SU-DHL-6 (cell line): ENCODE measurements at regions not wholly inside any gene's neighbourhood (a gene's known extent, or its start where the extent isn't known, plus 50 kb on each side); places are given as distances from the start of the nearest gene placed in this dataset.

Source experiments
- H2AFZ ChIP-seq: fragments of 200-600 bp; sonication (generic); 2 replicates; pipeline ENCODE4 v1.6.1; 2014; ENCODE audit warnings: low read depth, mild to moderate bottlenecking, moderate library complexity, mixed read lengths, antibody characterized with exemption, low read length; ENCODE audit not compliant: severe bottlenecking
- H3F3A ChIP-seq: fragments of 200-600 bp; shearing (Covaris generic); 2 replicates; pipeline ENCODE4 v1.6.0; 2016; ENCODE audit warnings: antibody characterized with exemption, mild to moderate bottlenecking; ENCODE audit not compliant: insufficient read depth
- H3K27ac ChIP-seq: fragments of 200-600 bp; sonication (generic); 2 replicates; pipeline ENCODE4 v1.5.1; 2016; ENCODE audit warnings: low read depth, mild to moderate bottlenecking, low read length, moderate library complexity, mixed read lengths
- H3K27me3 ChIP-seq: fragments of 200-600 bp; sonication (generic), shearing (Covaris generic); 2 replicates; pipeline ENCODE4 v1.6.0; 2014; ENCODE audit warnings: mild to moderate bottlenecking, low read length
- H3K36me3 ChIP-seq: fragments of 200-600 bp; sonication (generic); 2 replicates; pipeline ENCODE4 v1.6.1; 2014; ENCODE audit warnings: mild to moderate bottlenecking, low read length, mixed read lengths
- H3K4me2 ChIP-seq: fragments of 300-600, 200-600 bp; shearing (Covaris generic), sonication (generic); 2 replicates; pipeline ENCODE4 v1.6.0; 2014; ENCODE audit warnings: low read length, low read depth, mild to moderate bottlenecking; ENCODE audit not compliant: poor library complexity, severe bottlenecking
- H3K4me3 ChIP-seq: fragments of 200-600 bp; sonication (generic); 2 replicates; pipeline ENCODE4 v1.5.1; 2014; ENCODE audit warnings: antibody characterized with exemption, low read length, mild to moderate bottlenecking, mixed read lengths; ENCODE audit not compliant: insufficient read depth, poor library complexity, severe bottlenecking
- H3K79me2 ChIP-seq: fragments of 200-600 bp; sonication (generic); 2 replicates; pipeline ENCODE4 v1.6.1; 2014; ENCODE audit warnings: mild to moderate bottlenecking, low read length, moderate library complexity; ENCODE audit not compliant: insufficient read depth
- H3K9ac ChIP-seq: fragments of 200-600 bp; sonication (generic); 2 replicates; pipeline ENCODE4 v1.7.0; 2014; ENCODE audit warnings: mild to moderate bottlenecking, low read length
- H3K9me2 ChIP-seq: fragments of 200-600 bp; sonication (generic); replicated peaks from 2 replicates; pipeline ENCODE4 v1.6.1; 2014; ENCODE audit warnings: low read length; ENCODE audit not compliant: insufficient read depth
- H3K9me3 ChIP-seq: fragments of 200-600 bp; sonication (generic); 2 replicates; pipeline ENCODE4 v1.6.1; 2014; ENCODE audit warnings: low read length, mixed read lengths; ENCODE audit not compliant: insufficient read depth
- H4K20me1 ChIP-seq: fragments of 200-600 bp; sonication (generic); 2 replicates; pipeline ENCODE4 v1.6.1; 2014; ENCODE audit warnings: low read depth, mild to moderate bottlenecking, antibody characterized with exemption, low read length, moderate library complexity, mixed read lengths
- CTCF ChIP-seq: fragments of 200-600 bp; sonication (generic); IDR thresholded peaks from one replicate; pipeline ENCODE4 v1.5.1; 2017; ENCODE audit warnings: antibody characterized with exemption, mild to moderate bottlenecking, low read length, moderate library complexity; ENCODE audit not compliant: insufficient read depth, poor library complexity, severe bottlenecking
- EZH2phosphoT487 ChIP-seq: fragments of 200-600 bp; sonication (generic), shearing (Covaris generic); conservative IDR thresholded peaks from 2 replicates; pipeline ENCODE4 v1.6.1; 2018; ENCODE audit warnings: mild to moderate bottlenecking, antibody characterized with exemption, low read length, moderate library complexity, mixed read lengths

- no peaks in the 10 kb centered on the region for H3K9me2 ChIP-seq
Observed at GRCh38 chr20:24056491-24056890, 67.9 kb upstream of the GGTLC1 start.

GRCh38 chr20:24052599-24053275, 64.2 kb upstream of the GGTLC1 start:
- H3K4me2 ChIP-seq: no peak overlapping the region
- no peaks in the 10 kb centered on the region for H3F3A ChIP-seq
- H3K4me3 ChIP-seq: no peak overlapping the region
- no peaks in the 10 kb centered on the region for H3K36me3 ChIP-seq
- no peaks in the 10 kb centered on the region for H3K9me2 ChIP-seq
- no peak for TF ChIP-seq CTCF
- no peak for TF ChIP-seq EZH2phosphoT487
- H3K9me3 ChIP-seq: no peaks in the 10 kb centered on the region
- no peak overlapping the region for H3K27ac ChIP-seq
- no peak overlapping the region for H2AFZ ChIP-seq
- H3K9ac ChIP-seq: no peak overlapping the region
- no peaks in the 10 kb centered on the region for H3K79me2 ChIP-seq
- no peaks in the 10 kb centered on the region; the same call in 1 of the 2 replicates for H3K27me3 ChIP-seq
- no peaks in the 10 kb centered on the region for H4K20me1 ChIP-seq

More at GRCh38 chr20:24056491-24056890, 67.9 kb upstream of the GGTLC1 start:
- TF ChIP-seq EZH2phosphoT487: no peak
- no peaks in the 10 kb centered on the region; the same call in 1 of the 2 replicates for H3K27me3 ChIP-seq
- no peak overlapping the region for H3K4me3 ChIP-seq
- no peaks in the 10 kb centered on the region for H3K9me3 ChIP-seq
- no peak overlapping the region for H3K27ac ChIP-seq
- H2AFZ ChIP-seq: no peak overlapping the region
- H3K9ac ChIP-seq: no peak overlapping the region
- no peaks in the 10 kb centered on the region for H3F3A ChIP-seq
- no peak overlapping the region for H3K4me2 ChIP-seq
- H4K20me1 ChIP-seq: no peaks in the 10 kb centered on the region
- no peaks in the 10 kb centered on the region for H3K79me2 ChIP-seq
- no peaks in the 10 kb centered on the region for H3K36me3 ChIP-seq

- no peaks in the 10 kb centered on the region for H3K79me2 ChIP-seq
- H3K27me3 ChIP-seq: no peaks in the 10 kb centered on the region; the same call in 1 of the 2 replicates
- no peak for TF ChIP-seq CTCF
- TF ChIP-seq EZH2phosphoT487: no peak
Observed at GRCh38 chr20:24051160-24051559, 62.6 kb upstream of the GGTLC1 start.

GRCh38 chr20:24050119-24050518, 61.5 kb upstream of the GGTLC1 start:
- H3K27me3 ChIP-seq: no peaks in the 10 kb centered on the region; the same call in 1 of the 2 replicates
- no peaks in the 10 kb centered on the region for H3K9me2 ChIP-seq
- H3K27ac ChIP-seq: no peak overlapping the region
- H3F3A ChIP-seq: no peaks in the 10 kb centered on the region
- H3K79me2 ChIP-seq: no peaks in the 10 kb centered on the region
- H3K4me2 ChIP-seq: no peak overlapping the region
- H3K36me3 ChIP-seq: no peaks in the 10 kb centered on the region
- no peak overlapping the region for H2AFZ ChIP-seq
- no peaks in the 10 kb centered on the region for H4K20me1 ChIP-seq
- H3K9me3 ChIP-seq: no peaks in the 10 kb centered on the region
- no peak overlapping the region for H3K4me3 ChIP-seq
- H3K9ac ChIP-seq: no peak overlapping the region
- TF ChIP-seq CTCF (no peak), EZH2phosphoT487 (no peak)

More at GRCh38 chr20:24051160-24051559, 62.6 kb upstream of the GGTLC1 start:
- H3K9me3 ChIP-seq: no peaks in the 10 kb centered on the region
- H3K9ac ChIP-seq: no peak overlapping the region
- no peak overlapping the region for H3K27ac ChIP-seq
- no peak overlapping the region for H2AFZ ChIP-seq
- no peak overlapping the region for H3K4me2 ChIP-seq
- no peaks in the 10 kb centered on the region for H3K36me3 ChIP-seq
- H3K4me3 ChIP-seq: no peak overlapping the region
- H4K20me1 ChIP-seq: no peaks in the 10 kb centered on the region
- no peaks in the 10 kb centered on the region for H3F3A ChIP-seq
- H3K9me2 ChIP-seq: no peaks in the 10 kb centered on the region
